HepG2 (cell line): ENCODE measurements at regions not wholly inside any gene's neighbourhood (a gene's known extent, or its start where the extent isn't known, plus 50 kb on each side); places are given as distances from the start of the nearest gene placed in this dataset.

Source experiments
- ATAC-seq: fragments of 200-7000 bp; cut with Tn5 transposase; 3 replicates; pipeline ENCODE4 v1.9.1; 2020; ENCODE audit warnings: mild to moderate bottlenecking, moderate library complexity
- BruUV-seq: library from RNA; stranded (reverse); fragments of 400-500 nt; replicated peaks from 2 replicates; lab custom pipeline; 2021; lab: Mats Ljungman, UMichigan
- CTCF ChIA-PET: fragments of 300-600 bp; formaldehyde crosslinking; extraction: SDS; loops from one replicate; lab custom pipeline; 2021; ENCODE audit warnings: low total read pairs, inconsistent platforms, low intra/inter-chr PET ratio; lab: Yijun Ruan, JAX
- POLR2A ChIA-PET: fragments of 350-600 bp; sonication (Branson Sonifier 250); formaldehyde crosslinking; loops from one replicate; lab custom pipeline; 2020; ENCODE audit warnings: antibody characterized with exemption, inconsistent platforms; lab: Yijun Ruan, JAX
- DNase-seq: peaks from one replicate; pipeline ENCODE4 v3.0.0-alpha.2; 2015; ENCODE audit warnings: low spot score
- FAIRE-seq: peaks from 3 replicates; lab custom pipeline; 2011; peaks lifted over from hg19 to GRCh38; lab: Jason Lieb, UNC
- H2AFZ ChIP-seq: one replicate; pipeline ENCODE4 v1.6.1; 2011; ENCODE audit warnings: low read length, inconsistent platforms
- H3K27ac ChIP-seq: fragments of 300-600 bp; 3 replicates; pipeline ENCODE4 v1.8.0; 2011; ENCODE audit warnings: mixed run types, mild to moderate bottlenecking, mixed read lengths, low read length, inconsistent platforms; ENCODE audit not compliant: insufficient read depth; ENCODE audit errors: extremely low read length
- H3K27me3 ChIP-seq, 2 experiments: fragments of 200-600 bp in 1 of 2; 2 replicates in 1 of 2; 3 replicates in 1 of 2; pipeline versions ENCODE4 v1.6.0 to v1.8.0; 2011; ENCODE audit warnings: low read length in 2 of 2, mild to moderate bottlenecking in 2 of 2, moderate library complexity in 2 of 2, inconsistent platforms in 1 of 2; ENCODE audit not compliant: insufficient read depth in 2 of 2, control insufficient read depth in 1 of 2
- H3K36me3 ChIP-seq, 2 experiments: fragments of 200-600 bp in 1 of 2; replicated peaks in 1 of 2; 2 replicates in 1 of 2; 3 replicates in 1 of 2; pipeline versions ENCODE4 v1.5.1 to v1.8.0; 2011; ENCODE audit warnings: low read length in 2 of 2, inconsistent platforms in 1 of 2; ENCODE audit not compliant: insufficient read depth in 2 of 2, control insufficient read depth in 1 of 2
- H3K4me1 ChIP-seq: 2 replicates; pipeline ENCODE4 v1.5.1; 2012; ENCODE audit warnings: low read length, inconsistent platforms; ENCODE audit not compliant: insufficient read depth
- H3K4me2 ChIP-seq: 2 replicates; pipeline ENCODE4 v1.6.0; 2011; ENCODE audit warnings: low read depth, low read length, inconsistent platforms
- H3K4me3 ChIP-seq, 3 experiments: fragments of 200-600 bp in 1 of 3; sonication (generic), shearing (Covaris generic) in 1 of 3; replicated peaks in 1 of 3; 2 replicates each; pipeline ENCODE4 v1.5.1; 2011 to 2016; ENCODE audit warnings: low read length in 3 of 3, inconsistent platforms in 2 of 3, low read depth in 2 of 3, mild to moderate bottlenecking in 2 of 3, control low read depth in 1 of 3, mixed read lengths in 1 of 3; ENCODE audit not compliant: insufficient read depth in 1 of 3
- H3K79me2 ChIP-seq: one replicate; pipeline ENCODE4 v1.6.1; 2011; ENCODE audit warnings: low read length, inconsistent platforms; ENCODE audit not compliant: insufficient read depth
- H3K9ac ChIP-seq: 2 replicates; pipeline ENCODE4 v1.6.0; 2011; ENCODE audit warnings: mild to moderate bottlenecking, low read depth, low read length, inconsistent platforms; ENCODE audit not compliant: insufficient read depth
- H3K9me3 ChIP-seq: 2 replicates; pipeline ENCODE4 v1.5.1; 2012; ENCODE audit warnings: mild to moderate bottlenecking, low read length
- H4K20me1 ChIP-seq: 2 replicates; pipeline ENCODE4 v1.6.0; 2011; ENCODE audit warnings: inconsistent platforms, mild to moderate bottlenecking, low read length, moderate library complexity; ENCODE audit not compliant: insufficient read depth
- AHDC1 ChIP-seq: sonication (generic); formaldehyde crosslinking; IDR thresholded peaks from 2 replicates; pipeline ENCODE4 v1.5.1; 2020; ENCODE audit warnings: mild to moderate bottlenecking, missing genetic modification reagents, borderline replicate concordance
- BHLHE40 ChIP-seq: IDR thresholded peaks from 2 replicates; pipeline ENCODE4 v1.6.1; 2011; ENCODE audit warnings: low read length, improper control_type of control experiment
- DRAP1 ChIP-seq: IDR thresholded peaks from 2 replicates; pipeline ENCODE4 v1.6.1; 2016; ENCODE audit warnings: missing genetic modification reagents, missing compliant biosample characterization
- HINFP ChIP-seq: sonication (generic); formaldehyde crosslinking; IDR thresholded peaks from 2 replicates; pipeline ENCODE4 v1.4.0; 2020; ENCODE audit warnings: low read depth, mild to moderate bottlenecking, missing genetic modification reagents
- KDM4B ChIP-seq: sonication (generic); formaldehyde crosslinking; IDR thresholded peaks from 2 replicates; pipeline ENCODE4 v1.4.0; 2020; ENCODE audit warnings: missing genetic modification reagents
- NR3C1 ChIP-seq: sonication (generic); formaldehyde crosslinking; IDR thresholded peaks from 2 replicates; pipeline ENCODE4 v1.4.0; 2020; ENCODE audit warnings: missing genetic modification reagents
- POLR2A ChIP-seq, 2 experiments: IDR thresholded peaks; 2 replicates each; pipeline ENCODE4 v1.6.1; 2011; ENCODE audit warnings: low read depth in 2 of 2, low read length in 2 of 2, mild to moderate bottlenecking in 1 of 2, moderate library complexity in 1 of 2; ENCODE audit not compliant: insufficient read depth in 1 of 2
- REL ChIP-seq: sonication (generic); formaldehyde crosslinking; conservative IDR thresholded peaks from 2 replicates; pipeline ENCODE4 v1.8.0; 2022; ENCODE audit warnings: mild to moderate bottlenecking, missing genetic modification reagents, moderate library complexity
- SNAPC4 ChIP-seq: sonication (generic); formaldehyde crosslinking; IDR thresholded peaks from 2 replicates; pipeline ENCODE4 v1.4.0; 2020; ENCODE audit warnings: mild to moderate bottlenecking, missing genetic modification reagents
- SPEN ChIP-seq: sonication (generic); formaldehyde crosslinking; IDR thresholded peaks from 2 replicates; pipeline ENCODE4 v1.5.1; 2020; ENCODE audit warnings: low read depth, mild to moderate bottlenecking, missing genetic modification reagents
- STAG1 ChIP-seq: sonication (generic); formaldehyde crosslinking; IDR thresholded peaks from 2 replicates; pipeline ENCODE4 v1.4.0; 2020; ENCODE audit warnings: missing genetic modification reagents
- TEAD3 ChIP-seq: optimal IDR thresholded peaks from 2 replicates; pipeline ENCODE3; 2016; ENCODE audit warnings: borderline replicate concordance
- ZNF33A ChIP-seq: sonication (generic); formaldehyde crosslinking; IDR thresholded peaks from 2 replicates; pipeline ENCODE4 v1.5.1; 2020; ENCODE audit warnings: missing genetic modification reagents, mild to moderate bottlenecking, moderate library complexity, borderline replicate concordance
- ZNF850 ChIP-seq: sonication (generic); formaldehyde crosslinking; conservative IDR thresholded peaks from 2 replicates; pipeline ENCODE4 v1.9.0; 2021; ENCODE audit warnings: mild to moderate bottlenecking, missing genetic modification reagents
- WGBS: methylation state at CpG from one replicate; pipeline ENCODE4 v1.1.6; 2017; ENCODE audit warnings: low lambda C conversion rate; 5-methylcytosine and 5-hydroxymethylcytosine counted together
- in situ Hi-C: cut with HindIII; loops from 2 replicates; pipeline ENCODE4 v1.10.0; 2017; ENCODE audit warnings: low pct_unique_long_range_greater_than_20kb; ENCODE audit not compliant: extremely low pct_ligation_motif_present
- intact Hi-C: fragments of 100-400 bp; cut with micrococcal nuclease; formaldehyde crosslinking; loops from one replicate; pipeline ENCODE4 v1.10.0; 2022; ENCODE audit not compliant: unreplicated experiment

GRCh38 chr14:55858604-55859003, 259.6 kb upstream of the PELI2 start:
- WGBS, result 2% methylated on average over 2 of the region's 2 CpGs
- BruUV-seq, result no TSS peak
- intact Hi-C loops (no loop called here), in situ Hi-C loops (no loop called here)
- Histone ChIP-seq H3K79me2 (no peaks in the 10 kb centered on the region), H3K27ac (no peak overlapping the region), H3K36me3 (no peaks in the 10 kb centered on the region), H3K9ac (no peak overlapping the region), H3K4me1 (no peaks in the 10 kb centered on the region), H3K4me3 (no peak overlapping the region), H2AFZ (no peak overlapping the region), H3K27me3 (no peaks in the 10 kb centered on the region), H3K9me3 (peaks cover 25% of the 10 kb centered on the region), H4K20me1 (no peaks in the 10 kb centered on the region), H3K4me2 (no peak overlapping the region)
- ATAC-seq, result no peak
- POLR2A ChIA-PET, result no interaction called here
- CTCF ChIA-PET, result no interaction called here
- DNase-seq, result no peak
- no peak for FAIRE-seq
- TF ChIP-seq DRAP1 (CRISPR knock-in tag), result no peak
- TF ChIP-seq NR3C1 (CRISPR knock-in tag), result no peak
- TF ChIP-seq KDM4B, result no peak
- no peak for TF ChIP-seq SNAPC4 (CRISPR knock-in tag)
- no peak for TF ChIP-seq REL (CRISPR knock-in tag)
- no peak for TF ChIP-seq AHDC1 (CRISPR knock-in tag)
- TF ChIP-seq HINFP (CRISPR knock-in tag), result no peak
- TF ChIP-seq TEAD3 (CRISPR knock-in tag), result no peak
- no peak for TF ChIP-seq STAG1 (CRISPR knock-in tag)
- TF ChIP-seq SPEN (CRISPR knock-in tag), result no peak
- no peak for TF ChIP-seq ZNF850 (CRISPR knock-in tag)
- TF ChIP-seq ZNF33A (CRISPR knock-in tag), result no peak
- no peak for TF ChIP-seq POLR2A (IDR thresholded peaks at IDR 0.05; ENCODE audit: insufficient read depth in 1 of 2, low read depth in 2 of 2, low read length in 2 of 2)
- TF ChIP-seq BHLHE40, result no peak
